NCI-H446 treated with DMSO at 0.1 percent for 48 hours (cell line): ENCODE measurements at regions not wholly inside any gene's neighbourhood (a gene's known extent, or its start where the extent isn't known, plus 50 kb on each side); places are given as distances from the start of the nearest gene placed in this dataset.

Source experiments
- DNase-seq: peaks from one replicate; lab custom pipeline; 2025; lab: John Stamatoyannopoulos, UW

DNA sequence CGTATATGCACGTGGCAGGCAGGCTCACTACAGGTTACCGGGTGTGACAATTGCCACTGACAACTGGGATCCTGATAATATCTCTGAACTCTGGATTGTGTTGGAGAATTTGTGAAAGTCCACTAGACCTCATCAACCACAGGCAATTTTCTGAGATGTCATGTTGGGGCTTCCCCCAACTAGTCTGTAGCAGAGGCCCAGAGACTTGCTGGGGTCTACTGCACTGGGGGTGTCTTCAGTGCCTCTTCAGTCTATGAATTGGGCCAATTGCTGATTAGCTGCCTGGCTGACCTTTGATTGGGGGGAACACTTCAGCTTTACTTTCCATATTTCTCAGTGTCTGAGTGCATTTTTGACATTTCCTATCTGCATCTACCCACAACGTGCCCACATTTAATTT is 201.5 kb downstream of the MTX2 start:
- DNase-seq = no peak

DNA sequence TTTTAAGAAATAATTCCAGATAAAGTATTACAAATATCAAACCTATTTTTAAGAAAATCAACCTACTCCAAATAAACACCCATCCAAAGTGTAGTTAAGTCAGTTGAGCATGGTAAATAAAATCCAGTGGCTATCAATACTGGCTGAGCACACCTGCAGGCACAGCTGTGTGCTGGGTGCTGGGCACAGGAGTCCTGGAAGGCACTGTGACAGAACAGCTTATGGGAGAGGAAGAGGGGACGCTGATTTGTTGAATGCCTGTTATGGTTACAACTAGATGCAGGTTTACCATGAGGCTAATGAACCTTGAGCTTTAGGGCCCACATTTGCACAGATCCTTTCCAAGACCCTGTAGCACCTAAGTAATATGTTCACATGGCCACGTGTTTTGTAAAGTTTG is 202.7 kb downstream of the MTX2 start:
- DNase-seq = no peak

DNA sequence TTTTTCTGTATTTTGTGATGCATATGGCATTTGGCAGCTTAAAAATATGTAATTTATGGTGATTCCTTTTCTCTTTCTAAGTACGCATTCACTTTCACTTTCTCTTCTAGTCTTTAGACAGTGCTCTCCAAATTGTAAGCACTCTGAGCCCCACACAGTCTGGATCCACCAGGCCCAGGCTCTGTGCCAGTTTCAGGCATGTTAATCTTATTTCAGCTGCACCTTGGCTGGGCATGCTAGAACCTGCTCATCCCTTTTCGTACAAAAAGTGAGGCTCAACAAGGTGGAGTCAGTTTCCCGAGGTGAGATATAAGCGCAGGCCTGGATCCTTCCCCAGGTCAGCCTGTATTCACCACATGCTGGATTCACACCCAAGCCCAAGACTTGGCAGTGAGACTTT is 203.9 kb downstream of the MTX2 start:
- DNase-seq = no peak

DNA sequence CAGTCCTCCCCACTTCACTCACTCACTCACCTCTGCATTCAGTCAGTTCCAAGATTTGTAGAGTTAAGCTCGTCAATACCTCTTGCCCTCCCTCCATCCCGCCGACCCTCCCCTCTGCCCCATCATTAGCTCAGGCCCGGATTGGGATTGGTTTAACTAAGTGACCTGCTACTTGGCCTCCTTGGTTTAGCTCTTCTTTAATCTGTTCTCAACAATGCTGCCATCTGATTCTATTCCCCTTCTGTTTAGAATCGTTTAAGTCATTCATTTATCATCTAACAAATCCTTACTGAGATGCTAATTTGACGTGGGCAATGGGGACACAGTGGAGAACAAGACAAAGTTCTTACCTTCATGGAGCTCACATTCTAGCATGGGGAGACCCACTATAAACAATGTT is 204.6 kb downstream of the MTX2 start:
- DNase-seq = no peak

DNA sequence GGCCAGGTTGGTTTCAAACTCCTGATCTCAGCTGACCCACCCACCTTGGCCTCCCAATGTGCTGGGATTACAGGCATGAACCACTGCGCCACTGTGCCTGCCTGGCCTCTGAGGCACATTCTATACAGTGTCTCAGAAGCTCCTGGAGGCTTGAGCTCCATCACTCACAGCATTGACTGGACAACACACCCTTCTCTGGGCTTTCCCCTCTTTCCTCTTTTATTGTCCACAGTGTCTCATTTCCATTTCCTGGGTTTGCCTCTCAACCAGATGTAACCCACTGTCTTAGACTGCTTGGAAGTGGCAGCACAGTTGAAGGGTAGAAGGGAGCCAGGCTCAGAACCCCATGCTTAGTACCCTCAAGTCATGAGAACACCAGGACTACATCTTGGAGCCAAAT is 208.1 kb downstream of the MTX2 start:
- DNase-seq = no peak

DNA sequence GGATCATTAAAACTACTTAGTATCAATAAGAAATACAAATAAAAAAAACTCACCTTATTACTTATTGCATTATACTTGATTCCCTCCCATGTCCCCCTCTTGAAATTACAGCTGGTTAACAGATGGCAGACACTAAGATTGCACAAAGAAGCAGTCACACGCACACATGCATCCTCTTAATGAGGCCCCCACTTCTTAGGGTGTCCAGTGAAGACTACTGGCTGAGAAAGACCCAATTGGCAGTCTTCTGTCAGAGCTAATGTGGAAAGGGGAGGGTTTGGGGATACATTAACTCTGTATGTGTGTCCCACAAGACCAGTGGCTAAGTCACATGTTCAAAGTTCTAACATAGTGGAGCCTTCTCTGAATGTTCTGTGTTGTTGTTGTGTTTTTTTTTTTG is 210.7 kb downstream of the MTX2 start:
- DNase-seq = no peak

DNA sequence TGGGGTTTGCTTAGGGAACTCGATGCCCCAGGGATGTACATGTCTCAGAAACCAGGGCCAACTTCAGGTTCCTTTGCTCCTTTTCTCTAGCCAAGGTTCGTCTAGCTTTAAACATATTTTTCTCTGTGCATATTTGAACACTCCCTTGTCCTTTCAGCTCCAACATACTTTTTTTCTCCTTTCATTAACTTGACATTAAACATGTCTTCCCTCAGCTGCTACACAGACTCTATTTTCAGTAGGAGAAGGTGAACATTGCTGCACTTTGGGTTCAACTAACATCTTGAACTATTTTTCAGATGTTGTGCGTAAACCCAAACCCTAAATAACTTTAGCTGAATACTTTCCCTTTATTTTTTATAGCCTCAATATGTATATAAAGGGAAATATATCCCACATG is 212.9 kb downstream of the MTX2 start:
- DNase-seq = no peak

DNA sequence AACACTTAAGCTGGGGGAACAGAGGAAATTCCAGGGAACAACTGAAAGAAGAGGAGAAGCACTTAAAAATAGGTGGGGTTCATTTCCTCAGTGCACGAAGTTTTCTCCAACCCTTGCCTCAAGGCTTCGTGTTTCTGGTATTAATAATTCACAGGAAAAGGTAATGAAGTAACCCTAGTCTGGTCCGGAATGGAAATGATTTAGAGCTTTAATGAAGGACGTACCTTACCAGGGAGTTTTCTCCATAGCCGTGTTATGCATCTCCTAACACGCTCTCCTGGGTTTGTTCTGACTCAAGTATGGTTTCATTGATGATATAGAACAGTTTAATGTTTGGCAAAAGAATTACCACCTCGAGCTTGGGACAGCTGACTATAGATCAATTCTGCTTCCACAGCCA is 214.2 kb downstream of the MTX2 start:
- no peak for DNase-seq

DNA sequence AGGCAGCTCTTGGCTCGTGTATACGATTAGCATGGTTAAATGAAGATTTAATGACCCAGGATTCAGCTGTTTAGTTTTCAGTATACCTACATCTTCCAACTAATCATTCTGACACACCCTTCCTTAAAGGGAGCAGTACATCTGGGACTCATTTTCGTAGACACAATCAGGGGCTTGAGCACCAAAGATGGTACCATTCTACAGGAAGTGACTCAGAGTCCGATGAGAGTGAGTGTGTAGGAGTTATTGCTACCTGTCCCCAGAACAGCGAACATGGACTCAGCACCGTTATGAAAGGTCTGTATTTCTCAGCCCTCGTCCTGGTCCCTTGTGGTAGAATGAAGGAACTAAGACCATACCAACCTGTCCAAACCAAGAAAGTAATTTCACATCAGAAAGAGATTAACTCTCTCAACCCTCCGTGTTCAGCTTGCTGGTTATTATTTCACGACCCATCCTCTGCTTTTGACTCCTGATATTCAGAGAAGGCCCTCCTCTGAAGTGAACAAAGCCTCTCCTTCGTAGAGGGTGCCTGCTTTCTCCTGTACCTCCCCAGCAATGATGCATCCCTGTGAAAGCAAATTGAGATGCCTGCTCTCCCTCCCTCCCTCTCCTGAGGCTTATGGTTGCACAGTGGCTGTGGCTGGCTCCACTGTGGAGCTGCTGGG is 214.8 kb downstream of the MTX2 start:
- DNase-seq = no peak

DNA sequence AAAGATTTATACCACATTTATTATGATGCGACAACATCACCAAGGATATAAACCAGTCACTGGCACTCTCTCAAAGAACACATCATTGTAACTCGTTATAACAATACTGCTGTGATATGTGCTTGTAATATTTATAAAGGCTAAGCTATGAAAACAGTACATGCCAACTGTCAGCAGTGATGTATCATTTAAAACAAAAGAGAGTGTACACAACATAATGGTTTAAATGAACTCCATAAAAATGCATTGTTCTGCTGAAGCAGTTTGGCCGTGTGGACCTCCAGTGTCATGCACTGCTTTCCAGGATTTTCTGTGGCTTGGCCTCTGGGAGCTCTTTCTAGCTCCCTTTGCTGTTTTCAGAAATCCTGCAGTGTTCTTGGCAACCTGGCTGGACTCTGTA is 215.6 kb downstream of the MTX2 start:
- DNase-seq = no peak

DNA sequence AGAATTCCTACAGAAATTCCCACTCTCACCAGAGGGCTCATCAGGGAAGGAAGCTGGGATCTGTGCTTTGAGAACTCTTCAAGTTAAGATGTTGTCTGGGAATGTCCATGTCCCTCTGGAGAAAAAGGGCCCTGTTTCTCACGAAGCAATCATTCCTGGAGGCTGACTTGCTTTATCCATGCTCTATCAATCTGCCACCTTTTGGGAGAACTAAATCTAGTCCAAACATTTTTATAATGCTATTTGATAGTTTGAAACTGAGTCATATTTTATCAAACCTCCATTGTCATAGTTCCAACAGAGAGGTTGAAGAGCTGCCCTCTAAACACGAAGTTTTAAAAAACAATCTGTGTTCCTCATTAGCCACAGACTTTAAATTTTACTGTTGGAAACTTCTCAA is 219.2 kb downstream of the MTX2 start:
- DNase-seq = no peak

DNA sequence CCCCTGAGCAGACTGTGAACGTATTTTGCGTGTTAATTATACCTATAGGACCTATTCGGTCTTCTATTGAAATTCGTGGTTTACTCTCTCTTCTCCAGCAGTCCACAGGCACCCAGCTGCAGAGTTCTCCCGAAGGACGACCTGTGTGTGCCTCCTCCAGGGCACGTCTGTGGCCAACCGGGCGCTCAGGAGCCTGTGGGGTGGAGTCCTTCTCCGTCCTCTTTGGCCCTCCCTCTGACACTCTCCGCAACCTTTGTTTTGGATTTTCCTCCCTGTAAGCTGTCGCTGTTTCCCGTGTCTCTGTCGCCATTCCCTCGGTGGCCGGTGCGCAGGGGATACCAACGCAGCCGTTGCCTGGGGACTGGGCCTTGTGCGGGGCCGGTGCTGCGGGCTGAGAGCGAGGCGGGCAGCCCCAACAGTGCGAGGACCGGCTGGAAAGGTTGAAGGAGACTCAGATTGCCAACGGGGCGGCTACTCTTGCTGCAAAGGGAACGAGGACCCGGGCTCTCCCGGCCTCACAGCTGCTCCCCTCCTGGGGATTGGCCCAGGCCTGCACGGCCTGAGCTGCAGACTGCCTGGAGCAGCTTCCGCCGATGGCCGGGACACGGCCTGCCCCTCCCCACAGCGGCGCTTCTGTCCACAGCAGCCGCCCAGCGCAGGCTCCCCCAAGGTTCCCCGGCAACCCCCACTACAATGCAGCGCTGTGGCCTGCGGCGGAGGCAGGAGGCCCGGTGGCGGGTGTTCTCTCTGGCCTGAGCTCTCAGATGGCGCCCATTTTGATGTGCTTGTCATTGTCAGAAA is 221.0 kb downstream of the MTX2 start:
- no peak for DNase-seq

DNA sequence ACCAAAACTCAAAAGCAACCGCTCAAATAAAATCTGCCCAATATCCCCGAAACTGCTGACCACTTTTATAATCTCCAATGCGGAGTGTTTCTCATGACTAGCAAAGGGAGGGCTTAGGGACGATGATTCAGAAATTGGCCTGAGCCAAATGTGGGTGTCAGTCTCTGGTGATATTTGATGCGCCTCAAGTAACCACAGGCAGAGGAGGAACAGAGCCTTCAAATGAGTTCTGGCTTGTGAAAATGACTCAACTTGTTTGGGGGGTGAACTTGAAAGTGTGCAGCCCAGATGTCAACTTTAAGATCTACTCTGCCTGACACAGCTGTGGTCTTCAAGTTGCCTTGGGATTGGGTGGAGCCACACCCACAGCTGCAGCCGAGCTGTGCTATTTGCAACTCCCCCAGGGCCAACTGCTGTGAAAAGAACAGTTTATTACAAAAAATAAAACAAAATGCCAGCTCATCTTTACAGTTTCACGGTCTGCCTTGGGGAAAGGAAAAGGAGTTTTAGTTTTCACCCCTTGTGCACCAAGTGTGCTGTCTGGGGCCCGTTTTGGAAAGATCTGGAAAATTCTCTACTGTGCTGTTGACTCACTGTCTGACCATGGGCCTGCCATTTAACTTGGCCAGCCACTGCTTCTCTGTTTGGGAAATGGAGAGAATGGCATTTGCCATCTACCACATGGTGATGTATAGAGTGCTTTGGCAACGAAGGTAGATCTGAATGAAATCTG is 222.1 kb downstream of the MTX2 start:
- DNase-seq = no peak

DNA sequence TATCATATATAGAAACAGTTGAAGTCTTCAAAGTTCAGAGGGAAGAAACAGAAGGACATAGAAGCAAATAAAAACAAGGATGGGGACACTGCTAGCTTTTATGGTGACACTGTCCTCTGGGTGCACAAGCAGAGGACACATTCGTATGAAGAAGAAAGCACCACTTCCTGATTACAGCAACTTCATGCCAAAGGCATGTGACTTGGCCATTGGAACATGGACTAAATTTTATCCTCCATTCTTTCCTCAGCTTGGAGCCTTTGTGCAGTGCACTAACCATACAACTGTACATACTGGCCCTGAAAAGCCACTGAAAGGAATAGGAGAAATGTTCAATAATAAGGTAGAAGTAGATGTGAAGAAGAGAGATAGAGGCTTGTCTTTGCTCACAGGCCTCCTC is 223.3 kb downstream of the MTX2 start:
- DNase-seq = no peak

DNA sequence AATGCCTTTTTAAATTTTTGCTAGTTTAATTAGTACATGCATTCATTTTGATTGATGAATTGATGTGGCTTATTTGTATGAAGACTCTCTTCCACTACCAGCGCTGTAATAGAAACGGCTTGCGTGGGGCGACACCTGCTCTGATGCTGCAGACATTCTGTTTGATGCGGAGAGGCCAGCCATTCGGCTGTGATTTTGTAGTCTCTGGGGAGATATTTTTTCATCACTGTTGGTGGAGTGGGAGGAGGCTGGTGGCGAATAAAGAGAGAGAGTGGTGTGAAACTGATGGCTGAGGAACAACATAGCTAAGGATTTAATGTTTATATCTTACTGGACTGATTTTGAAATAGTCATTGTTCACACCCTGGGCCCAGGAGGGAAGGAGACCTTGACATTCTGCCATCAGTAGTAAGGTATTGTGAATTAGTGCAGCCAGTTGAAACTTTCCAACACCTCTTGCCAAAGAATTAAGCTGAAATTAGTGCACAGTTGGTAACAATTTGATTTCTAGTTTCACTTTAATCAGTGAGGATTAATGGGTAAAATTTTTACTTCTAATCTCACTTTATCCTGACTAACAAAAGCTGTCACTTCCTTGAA is 224.1 kb downstream of the MTX2 start:
- no peak for DNase-seq

DNA sequence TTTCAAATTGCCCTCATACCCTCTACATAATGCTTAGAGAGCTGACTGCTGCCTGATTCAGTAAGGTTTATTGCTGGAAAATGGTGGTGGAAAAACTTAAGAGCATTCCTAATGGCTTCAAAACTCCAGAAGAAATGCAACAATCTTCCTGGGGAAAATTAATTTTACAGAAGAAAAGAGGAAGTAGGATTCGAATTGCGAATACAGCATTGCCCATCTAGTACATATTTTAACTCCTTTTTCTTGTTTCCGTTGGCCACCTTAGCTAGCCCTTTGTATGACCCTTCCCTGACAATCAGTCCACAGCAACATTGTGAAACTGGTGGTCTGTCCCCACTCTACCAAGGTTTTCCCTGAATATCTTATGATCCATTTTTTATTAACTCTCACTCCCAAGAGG is 224.7 kb downstream of the MTX2 start:
- no peak for DNase-seq

DNA sequence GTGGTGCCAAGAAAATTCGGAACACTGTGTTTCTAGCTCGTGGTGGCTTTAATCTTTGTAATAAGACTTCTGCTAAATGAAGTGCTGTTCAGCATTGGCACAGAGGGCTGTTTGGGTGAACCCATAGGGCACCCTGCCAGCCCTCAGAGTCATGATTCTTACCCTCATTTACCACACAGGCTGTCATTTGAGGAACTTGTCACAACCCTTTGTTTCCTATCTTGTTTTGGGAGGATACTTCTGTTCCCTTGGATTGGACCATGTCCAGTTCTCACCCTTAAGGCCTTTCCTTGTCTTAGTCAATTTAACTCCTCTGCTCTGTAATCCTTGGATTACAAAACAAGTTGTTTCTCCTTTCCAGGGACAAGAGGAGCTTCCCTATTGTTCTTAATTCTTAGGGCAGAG is 225.7 kb downstream of the MTX2 start:
- no peak for DNase-seq

DNA sequence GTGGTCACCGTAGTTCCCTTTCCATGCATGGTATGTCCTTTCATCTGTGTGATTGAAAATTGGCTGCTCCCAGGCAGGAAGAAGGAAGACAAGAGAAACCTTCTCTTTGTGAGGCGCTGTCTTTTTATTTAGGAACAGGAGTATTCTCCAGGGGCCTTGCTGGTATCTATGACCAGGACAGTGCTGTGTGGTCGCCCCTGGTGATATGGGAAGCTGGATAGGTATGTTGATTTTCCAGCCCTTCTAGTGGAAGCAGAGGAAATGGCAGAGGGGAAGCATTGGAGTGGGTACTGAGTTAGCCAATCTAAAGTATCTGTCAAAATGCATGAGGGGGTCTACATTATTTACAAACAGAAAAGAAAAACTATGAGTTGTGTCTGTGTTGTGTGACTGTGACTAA is 226.6 kb downstream of the MTX2 start:
- DNase-seq = no peak

DNA sequence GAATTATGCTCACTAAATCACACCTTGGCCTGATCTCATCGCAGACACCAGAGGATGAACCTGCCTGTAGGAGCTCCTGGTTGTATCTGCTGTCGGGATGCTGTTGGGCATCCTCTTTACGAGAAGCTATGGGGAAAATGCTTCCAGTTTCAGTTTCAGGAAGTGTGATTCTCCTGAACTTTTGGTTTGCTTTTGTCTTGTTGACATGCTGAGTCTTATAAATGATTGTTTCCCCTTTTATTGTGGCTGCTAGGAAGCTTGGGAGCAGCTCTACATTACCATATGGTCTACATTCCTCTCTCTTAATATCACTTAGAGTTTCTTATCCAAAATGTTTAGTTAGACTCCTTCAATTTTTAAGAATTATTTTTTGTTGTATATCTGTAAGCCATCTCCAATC is 227.5 kb downstream of the MTX2 start:
- no peak for DNase-seq

DNA sequence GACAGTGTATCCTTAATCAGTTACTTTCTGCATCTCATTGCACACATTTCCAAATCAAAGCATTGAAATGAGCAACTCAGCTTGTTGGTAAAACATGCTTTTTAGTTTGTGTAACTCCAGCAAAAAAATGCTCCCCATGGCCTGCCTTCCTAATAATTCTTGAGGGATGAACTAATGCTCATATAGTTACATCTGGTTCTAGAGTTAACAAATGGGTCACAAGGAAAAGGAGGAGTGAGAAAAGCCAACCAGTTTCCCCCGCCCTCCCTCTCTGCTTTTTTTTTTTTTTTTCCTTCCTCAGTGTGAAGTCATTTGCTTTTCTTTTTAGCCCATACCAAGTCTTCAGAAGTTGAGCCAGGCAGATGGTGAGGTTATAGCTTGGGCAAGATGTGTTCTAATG is 231.7 kb downstream of the MTX2 start:
- DNase-seq = no peak

DNA sequence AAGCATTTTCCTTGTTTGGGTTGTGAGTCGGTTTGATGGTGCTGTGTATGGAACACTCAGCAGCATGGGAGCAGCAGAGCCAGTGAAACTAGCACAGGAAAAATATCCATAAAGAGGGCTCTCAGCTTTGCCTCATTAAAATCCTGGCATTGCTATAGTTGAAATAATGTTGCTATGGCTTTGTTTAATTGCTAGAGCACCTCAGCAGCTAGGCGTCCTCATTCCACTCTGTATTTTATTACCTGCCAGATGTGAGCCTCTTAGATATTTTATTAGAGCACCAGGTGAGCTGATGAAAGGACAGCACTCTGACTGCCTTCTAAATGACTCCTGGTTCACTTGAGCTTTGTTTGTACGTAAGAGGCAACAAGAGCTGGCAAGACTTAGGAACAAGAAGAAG is 232.4 kb downstream of the MTX2 start:
- no peak for DNase-seq

DNA sequence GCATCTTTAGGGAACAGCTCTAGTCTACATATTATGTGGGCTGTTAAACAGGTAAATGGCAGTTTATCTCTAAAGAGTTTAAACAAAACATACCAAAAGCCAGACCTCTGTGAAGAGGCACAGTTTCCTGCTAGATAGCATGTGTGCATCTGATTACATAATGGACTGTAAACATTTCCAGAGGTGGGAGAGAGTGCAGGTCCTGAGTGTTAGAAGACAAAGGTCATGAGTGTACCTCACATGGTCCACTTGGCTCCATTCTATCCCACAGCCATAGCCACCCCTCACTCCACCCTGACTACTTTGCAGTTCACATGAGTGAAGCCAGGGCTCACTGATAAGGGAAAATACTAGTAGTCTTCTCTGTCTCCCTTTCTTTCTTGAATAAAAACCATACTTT is 233.4 kb downstream of the MTX2 start:
- DNase-seq = no peak

DNA sequence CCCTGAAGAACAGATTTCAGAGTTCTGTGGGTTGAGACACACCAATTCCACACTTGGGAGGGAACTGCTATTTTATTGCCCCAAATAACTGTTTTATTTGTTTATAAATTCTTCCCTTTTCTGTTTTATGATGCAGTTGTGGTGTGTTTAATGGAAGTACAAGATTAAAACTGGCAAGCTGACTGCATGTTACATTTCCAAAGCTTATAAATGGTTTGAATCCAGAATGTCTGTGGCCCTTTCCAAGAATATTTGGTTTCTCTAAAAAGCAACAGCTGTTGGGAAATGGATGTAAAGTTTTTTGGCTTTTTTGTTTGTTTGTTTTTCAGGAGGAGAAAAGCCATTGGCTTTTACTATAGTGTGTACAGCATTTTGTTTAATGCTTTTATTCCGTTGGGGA is 234.5 kb downstream of the MTX2 start:
- no peak for DNase-seq
